HCT116 (cell line): ENCODE measurements at regions not wholly inside any gene's neighbourhood (a gene's known extent, or its start where the extent isn't known, plus 50 kb on each side); places are given as distances from the start of the nearest gene placed in this dataset.

ENCODE experiments used
- ATAC-seq: fragments of 200-7000 bp; cut with Tn5 transposase; 2 replicates; pipeline ENCODE4 v1.9.1; 2020; ENCODE audit warnings: mild to moderate bottlenecking, moderate library complexity
- BruUV-seq: library from RNA; stranded (reverse); fragments of 400-500 nt; replicated peaks from 2 replicates; lab custom pipeline; 2021; lab: Mats Ljungman, UMichigan
- CTCF ChIA-PET: fragments of 300-600 bp; sonication (Branson Sonifier 250); formaldehyde crosslinking; loops from one replicate; lab custom pipeline; 2021; ENCODE audit warnings: antibody characterized with exemption; lab: Charles Lee
- POLR2A ChIA-PET: fragments of 300-600, 350-600 bp; sonication (Branson Sonifier 250); formaldehyde crosslinking; loops from one replicate; lab custom pipeline; 2021; ENCODE audit warnings: antibody characterized with exemption; lab: Charles Lee
- RAD21 ChIA-PET, 2 experiments: fragments of 300-600 bp; sonication (Branson Sonifier 250); formaldehyde crosslinking; loops; one replicate each; lab custom pipeline; 2023; ENCODE audit warnings: low total read pairs in 2 of 2; ENCODE audit not compliant: uncharacterized antibody in 2 of 2, unreplicated experiment in 2 of 2, low non-redundant PET in 1 of 2; lab: Charles Lee
- DNase-seq: peaks from one replicate; pipeline ENCODE4 v3.0.0-alpha.2; 2010; ENCODE audit warnings: low read depth, low spot score
- H2AFZ ChIP-seq: fragments of 200-600 bp; shearing (Covaris generic), sonication (generic); 2 replicates; pipeline ENCODE4 v1.6.1; 2017; ENCODE audit warnings: low read depth, mixed run types, mixed read lengths, antibody characterized with exemption, low read length; ENCODE audit not compliant: poor library complexity, severe bottlenecking
- H3K27ac ChIP-seq: 2 replicates; pipeline ENCODE4 v1.5.1; 2012; ENCODE audit warnings: low read depth, low read length
- H3K27me3 ChIP-seq: fragments of 200-600 bp; sonication (generic); 2 replicates; pipeline ENCODE4 v1.6.1; 2016; ENCODE audit warnings: mixed run types, low read length, mixed read lengths; ENCODE audit not compliant: insufficient read depth
- H3K36me3 ChIP-seq, 2 experiments: fragments of 200-500 bp in 1 of 2; fragments of 200-600 bp in 1 of 2; sonication (Bioruptor generic) in 1 of 2; sonication (generic) in 1 of 2; 2 replicates each; pipeline versions ENCODE4 v1.5.1 to v1.6.1; 2014 to 2016; ENCODE audit warnings: low read length in 2 of 2, inconsistent platforms in 1 of 2, mixed read lengths in 1 of 2, mixed run types in 1 of 2; ENCODE audit not compliant: insufficient read depth in 2 of 2, control insufficient read depth in 1 of 2
- H3K4me1 ChIP-seq, 2 experiments: fragments of 200-600 bp in 1 of 2; sonication (generic) in 1 of 2; 2 replicates each; pipeline versions ENCODE4 v1.5.1 to v1.6.1; 2012 to 2017; ENCODE audit warnings: low read length in 2 of 2, inconsistent platforms in 1 of 2, mild to moderate bottlenecking in 1 of 2, mixed read lengths in 1 of 2, mixed run types in 1 of 2, moderate library complexity in 1 of 2; ENCODE audit not compliant: insufficient read depth in 2 of 2, control insufficient read depth in 1 of 2
- H3K4me2 ChIP-seq: fragments of 200-600 bp; sonication (generic); 2 replicates; pipeline ENCODE4 v1.6.1; 2017; ENCODE audit warnings: mixed run types, low read length, mixed read lengths
- H3K4me3 ChIP-seq, 2 experiments: fragments of 200-600 bp in 1 of 2; sonication (generic) in 1 of 2; replicated peaks in 1 of 2; 2 replicates each; pipeline ENCODE4 v1.5.1; 2011 to 2016; ENCODE audit warnings: low read length in 2 of 2, control low read depth in 1 of 2, low read depth in 1 of 2, mild to moderate bottlenecking in 1 of 2, mixed read lengths in 1 of 2, mixed run types in 1 of 2
- H3K79me2 ChIP-seq: fragments of 200-600 bp; sonication (generic); 2 replicates; pipeline ENCODE4 v1.6.1; 2017; ENCODE audit warnings: mild to moderate bottlenecking, mixed run types, low read length, moderate library complexity, mixed read lengths; ENCODE audit not compliant: insufficient read depth
- H3K9ac ChIP-seq: fragments of 200-600 bp; sonication (generic); 2 replicates; pipeline ENCODE4 v1.6.1; 2016; ENCODE audit warnings: low read length, mixed read lengths
- H3K9me2 ChIP-seq: fragments of 200-600 bp; sonication (generic), shearing (Covaris generic); 2 replicates; pipeline ENCODE4 v1.6.1; 2017; ENCODE audit warnings: mixed run types, mild to moderate bottlenecking, moderate library complexity; ENCODE audit not compliant: insufficient read depth
- H3K9me3 ChIP-seq, 2 experiments: fragments of 200-500 bp in 1 of 2; fragments of 200-600 bp in 1 of 2; sonication (Bioruptor generic) in 1 of 2; sonication (generic) in 1 of 2; 2 replicates each; pipeline ENCODE4 v1.6.1; 2014 to 2017; ENCODE audit warnings: low read length in 2 of 2, mixed read lengths in 2 of 2, inconsistent platforms in 1 of 2, low read depth in 1 of 2, mild to moderate bottlenecking in 1 of 2, mixed run types in 1 of 2, moderate library complexity in 1 of 2; ENCODE audit not compliant: control insufficient read depth in 1 of 2, insufficient read depth in 1 of 2
- H4K20me1 ChIP-seq: fragments of 200-600 bp; sonication (generic), shearing (Covaris generic); 2 replicates; pipeline ENCODE4 v1.6.1; 2017; ENCODE audit warnings: mixed run types, mild to moderate bottlenecking, moderate library complexity; ENCODE audit not compliant: insufficient read depth
- CBX3 ChIP-seq: IDR thresholded peaks from 2 replicates; pipeline ENCODE4 v1.6.1; 2012; ENCODE audit warnings: low read depth
- CTCF ChIP-seq, 3 experiments: fragments of 200-600 bp in 1 of 3; sonication (generic) in 1 of 3; IDR thresholded peaks in 2 of 3; conservative IDR thresholded peaks in 1 of 3; 2 replicates each; pipeline ENCODE4 v1.5.1; 2012 to 2017; ENCODE audit warnings: low read depth in 2 of 3, low read length in 2 of 3, antibody characterized with exemption in 1 of 3, borderline replicate concordance in 1 of 3, control low read depth in 1 of 3, mild to moderate bottlenecking in 1 of 3, mixed read lengths in 1 of 3, mixed run types in 1 of 3, moderate library complexity in 1 of 3; ENCODE audit not compliant: insufficient read depth in 1 of 3
- EGR1 ChIP-seq: IDR thresholded peaks from 2 replicates; pipeline ENCODE4 v1.6.1; 2012; ENCODE audit warnings: low read depth
- ELF1 ChIP-seq: IDR thresholded peaks from 2 replicates; pipeline ENCODE4 v1.6.1; 2012; ENCODE audit warnings: low read depth, borderline replicate concordance
- JUND ChIP-seq: IDR thresholded peaks from 2 replicates; pipeline ENCODE4 v1.6.1; 2012
- POLR2A ChIP-seq: IDR thresholded peaks from 2 replicates; pipeline ENCODE4 v1.7.0; 2011; ENCODE audit warnings: borderline replicate concordance; ENCODE audit not compliant: insufficient read depth, insufficient read length; ENCODE audit errors: extremely low read depth
- RAD21 ChIP-seq: IDR thresholded peaks from 2 replicates; pipeline ENCODE4 v1.6.1; 2012; ENCODE audit warnings: low read depth, mild to moderate bottlenecking
- SIN3A ChIP-seq: IDR thresholded peaks from 2 replicates; pipeline ENCODE4 v1.6.1; 2012; ENCODE audit warnings: low read depth
- SRF ChIP-seq: IDR thresholded peaks from 2 replicates; pipeline ENCODE4 v1.6.1; 2012; ENCODE audit warnings: low read depth
- TCF7L2 ChIP-seq: IDR thresholded peaks from 2 replicates; pipeline ENCODE4 v1.7.0; 2011; ENCODE audit warnings: borderline replicate concordance, inconsistent platforms; ENCODE audit not compliant: insufficient read depth, insufficient read length; ENCODE audit errors: extremely low read depth
- intact Hi-C: fragments of 100-400 bp; cut with micrococcal nuclease; formaldehyde crosslinking; loops from 2 replicates; pipeline ENCODE4 v1.10.0; 2022
- TF ChIP-seq, protein P1 (sequence below): IDR thresholded peaks from 2 replicates; pipeline ENCODE4 v1.6.1; 2012

DNA sequence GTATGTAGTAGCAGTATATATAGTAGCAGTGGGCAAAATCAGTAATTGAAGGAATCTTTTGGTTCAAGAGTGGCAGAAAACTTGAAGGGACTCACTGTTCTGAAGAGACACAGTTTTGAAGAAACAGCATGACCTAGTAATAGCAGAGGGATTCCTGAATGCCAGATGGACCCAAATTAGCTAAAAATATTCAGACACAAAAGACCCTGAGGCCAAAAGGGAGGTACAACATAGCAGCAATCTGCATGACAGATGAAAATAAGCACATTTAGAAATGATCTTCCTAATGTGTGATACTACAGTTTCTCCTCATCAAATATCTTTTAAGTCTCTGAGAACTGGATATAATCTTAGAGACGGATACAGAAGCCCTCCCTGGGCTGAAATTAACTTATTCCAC, 536.6 kb downstream of the PPARGC1A start:
- no peaks in the 10 kb centered on the region for H3K9me2 ChIP-seq
- no peak overlapping the region for H3K4me2 ChIP-seq
- H2AFZ ChIP-seq, result no peak overlapping the region
- no peaks in the 10 kb centered on the region for H3K79me2 ChIP-seq
- H3K27ac ChIP-seq, result no peak overlapping the region
- RAD21 ChIA-PET, result no interaction called here
- no peak for DNase-seq
- no peaks in the 10 kb centered on the region; the same call in 1 of the 2 replicates for H4K20me1 ChIP-seq
- no peak overlapping the region for H3K9ac ChIP-seq
- no peaks in the 10 kb centered on the region for H3K4me1 ChIP-seq
- POLR2A ChIA-PET, result no interaction called here
- TF ChIP-seq ELF1 (no peak), SIN3A (no peak), RAD21 (no peak), JUND (no peak), SRF (no peak), EGR1 (no peak), TCF7L2 (no peak), CBX3 (no peak), POLR2A (no peak), CTCF (IDR thresholded peaks at IDR 0.05 in 2 of 3, conservative IDR thresholded peaks at IDR 0.05 in 1 of 3; ENCODE audit: borderline replicate concordance in 1 of 3, insufficient read depth in 1 of 3, low read depth in 2 of 3, low read length in 2 of 3) (no peak)
- TF ChIP-seq, protein P1, sequence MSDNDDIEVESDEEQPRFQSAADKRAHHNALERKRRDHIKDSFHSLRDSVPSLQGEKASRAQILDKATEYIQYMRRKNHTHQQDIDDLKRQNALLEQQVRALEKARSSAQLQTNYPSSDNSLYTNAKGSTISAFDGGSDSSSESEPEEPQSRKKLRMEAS, result no peak
- ATAC-seq, result no peak
- no peaks in the 10 kb centered on the region for H3K27me3 ChIP-seq
- H3K36me3 ChIP-seq, result no peaks in the 10 kb centered on the region
- peaks cover 7 to 23% of the 10 kb centered on the region in 2 experiments; a peak in 1 of 4 replicates for H3K9me3 ChIP-seq
- intact Hi-C loops, result no loop called here
- CTCF ChIA-PET, result no interaction called here
- H3K4me3 ChIP-seq, result no peak overlapping the region
- no TSS peak for BruUV-seq
